ENCODE measurements at regions not wholly inside any gene's neighbourhood (a gene's known extent, or its start where the extent isn't known, plus 50 kb on each side); places are given as distances from the start of the nearest gene placed in this dataset.
"Not testable (repeated sequence)": the region's sequence is repeated elsewhere in the genome, so short reads cannot be mapped to it uniquely, and the experiment has no call there.

DNA sequence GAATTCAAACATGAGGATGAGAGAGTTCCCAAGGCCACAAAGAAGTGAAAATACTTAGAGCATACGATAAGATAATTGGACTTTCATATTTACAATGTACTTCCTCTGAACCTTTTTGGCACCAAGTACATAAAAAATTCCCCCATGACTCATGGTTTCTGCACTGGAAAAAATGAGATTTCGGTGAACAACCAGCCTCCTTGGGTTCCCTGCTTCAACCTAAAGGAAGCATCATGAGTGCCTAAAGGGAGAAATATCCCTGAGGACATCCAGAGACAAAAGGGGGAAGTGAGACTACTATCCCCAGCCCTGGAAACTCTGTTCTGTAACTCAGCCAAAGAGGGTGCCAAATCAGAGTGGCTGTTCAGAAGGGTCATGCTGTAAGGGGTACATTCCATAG, 562.7 kb upstream of the SLC39A10 start:
- H3K4me2 ChIP-seq (ENCODE audit: low read depth, low read length, poor library complexity, severe bottlenecking): no peak overlapping the region
- H4K20me1 ChIP-seq (ENCODE audit: insufficient read depth, low read depth, low read length): no peaks in the 10 kb centered on the region
- H3K9ac ChIP-seq (ENCODE audit: low read length): no peak overlapping the region
- H3K4me3 ChIP-seq (ENCODE audit: low read length): no peak overlapping the region
- H3K9me3 ChIP-seq (ENCODE audit: low read length): no peaks in the 10 kb centered on the region
- H3K36me3 ChIP-seq (ENCODE audit: insufficient read depth, low read length): no peaks in the 10 kb centered on the region
- H3K79me2 ChIP-seq (ENCODE audit: low read length): no peaks in the 10 kb centered on the region
- no peak overlapping the region for H2AFZ ChIP-seq (ENCODE audit: low read length)
- no peaks in the 10 kb centered on the region for H3K27me3 ChIP-seq (ENCODE audit: low read length)
- H3K9me2 ChIP-seq (replicated peaks; ENCODE audit: insufficient read depth, low read length): no peaks in the 10 kb centered on the region
- H3K4me1 ChIP-seq (ENCODE audit: low read length): peaks cover 7% of the 10 kb centered on the region
- no peak for DNase-seq
- no peak overlapping the region for H3K27ac ChIP-seq (ENCODE audit: low read length)

DNA sequence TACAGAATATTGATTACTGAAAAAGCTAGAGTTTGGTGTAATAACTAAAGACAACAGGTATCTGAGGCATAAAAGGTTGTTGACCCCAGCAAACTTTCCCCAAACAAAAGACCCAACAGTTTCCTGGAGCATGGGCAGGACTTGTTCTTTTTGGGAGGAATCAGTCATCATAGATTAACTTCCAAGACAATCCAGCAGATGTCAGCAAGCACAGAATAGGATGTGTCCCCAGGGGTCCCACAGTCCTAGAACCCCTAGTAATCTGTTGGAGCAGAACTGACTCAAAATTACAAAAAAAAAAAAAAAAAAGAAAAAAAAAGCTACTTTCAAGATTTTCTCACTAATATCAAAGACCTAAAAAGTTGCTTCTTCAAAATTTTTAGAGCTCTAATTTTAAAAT, 564.7 kb upstream of the SLC39A10 start:
- no peak overlapping the region for H3K4me3 ChIP-seq (ENCODE audit: low read length)
- H3K9ac ChIP-seq (ENCODE audit: low read length): no peak overlapping the region
- H3K9me3 ChIP-seq (ENCODE audit: low read length): no peaks in the 10 kb centered on the region
- no peak overlapping the region for H3K4me2 ChIP-seq (ENCODE audit: low read depth, low read length, poor library complexity, severe bottlenecking)
- no peaks in the 10 kb centered on the region for H3K36me3 ChIP-seq (ENCODE audit: insufficient read depth, low read length)
- no peaks in the 10 kb centered on the region for H3K79me2 ChIP-seq (ENCODE audit: low read length)
- H3K27ac ChIP-seq (ENCODE audit: low read length): no peak overlapping the region
- no peaks in the 10 kb centered on the region for H4K20me1 ChIP-seq (ENCODE audit: insufficient read depth, low read depth, low read length)
- H2AFZ ChIP-seq (ENCODE audit: low read length): no peak overlapping the region
- peaks cover 7% of the 10 kb centered on the region for H3K4me1 ChIP-seq (ENCODE audit: low read length)
- no peak for DNase-seq
- no peaks in the 10 kb centered on the region for H3K9me2 ChIP-seq (replicated peaks; ENCODE audit: insufficient read depth, low read length)
- no peaks in the 10 kb centered on the region for H3K27me3 ChIP-seq (ENCODE audit: low read length)

DNA sequence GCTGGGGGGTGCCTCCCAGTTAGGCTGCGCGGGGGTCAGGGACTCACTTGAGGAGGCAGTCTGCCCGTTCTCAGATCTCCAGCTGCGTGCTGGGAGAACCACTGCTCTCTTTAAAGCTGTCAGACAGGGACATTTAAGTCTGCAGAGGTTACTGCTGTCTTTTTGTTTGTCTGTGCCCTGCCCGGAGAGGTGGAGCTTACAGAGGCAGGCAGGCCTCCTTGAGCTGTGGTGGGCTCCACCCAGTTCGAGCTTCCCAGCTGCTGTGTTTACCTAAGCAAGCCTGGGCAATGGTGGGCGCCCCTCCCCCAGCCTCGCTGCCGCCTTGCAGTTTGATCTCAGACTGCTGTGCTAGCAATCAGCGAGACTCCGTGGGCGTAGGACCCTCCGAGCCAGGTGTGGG, 584.2 kb upstream of the SLC39A10 start:
- not testable (repeated sequence) for H2AFZ ChIP-seq (ENCODE audit: low read length); H3K36me3 ChIP-seq (ENCODE audit: insufficient read depth, low read length); H3K4me3 ChIP-seq (ENCODE audit: low read length); H3K9me3 ChIP-seq (ENCODE audit: low read length); H3K4me1 ChIP-seq (ENCODE audit: low read length); H3K27ac ChIP-seq (ENCODE audit: low read length); H3K9ac ChIP-seq (ENCODE audit: low read length); H4K20me1 ChIP-seq (ENCODE audit: insufficient read depth, low read depth, low read length); DNase-seq; H3K4me2 ChIP-seq (ENCODE audit: low read depth, low read length, poor library complexity, severe bottlenecking); H3K27me3 ChIP-seq (ENCODE audit: low read length); H3K79me2 ChIP-seq (ENCODE audit: low read length); H3K9me2 ChIP-seq (replicated peaks; ENCODE audit: insufficient read depth, low read length)

DNA sequence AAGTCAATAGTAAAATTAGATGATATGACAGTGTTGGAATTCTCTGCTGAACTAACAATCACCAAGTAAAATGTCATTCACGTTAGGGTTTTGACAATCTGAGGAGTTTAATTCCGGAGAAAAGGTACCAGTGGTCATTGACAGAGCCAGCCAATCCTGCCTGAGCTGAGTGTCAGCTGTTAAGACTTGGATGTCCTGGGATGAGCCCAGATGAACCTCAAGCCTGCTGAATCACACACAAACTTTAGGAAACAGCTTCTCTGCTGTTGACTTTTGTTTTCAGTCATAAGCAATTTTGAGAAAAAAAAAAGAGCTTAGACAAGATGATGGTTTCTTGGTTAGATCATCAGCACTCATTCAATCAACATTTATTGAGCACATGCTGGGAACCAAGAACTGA, 600.0 kb upstream of the SLC39A10 start:
- Histone ChIP-seq H3K4me1 (ENCODE audit: low read length) (no peaks in the 10 kb centered on the region), H3K4me3 (ENCODE audit: low read length) (no peak overlapping the region), H4K20me1 (ENCODE audit: insufficient read depth, low read depth, low read length) (no peaks in the 10 kb centered on the region), H3K27ac (ENCODE audit: low read length) (no peak overlapping the region), H3K4me2 (ENCODE audit: low read depth, low read length, poor library complexity, severe bottlenecking) (no peak overlapping the region), H3K9ac (ENCODE audit: low read length) (no peak overlapping the region), H3K9me2 (replicated peaks; ENCODE audit: insufficient read depth, low read length) (no peaks in the 10 kb centered on the region), H2AFZ (ENCODE audit: low read length) (no peak overlapping the region), H3K27me3 (ENCODE audit: low read length) (no peaks in the 10 kb centered on the region), H3K9me3 (ENCODE audit: low read length) (no peaks in the 10 kb centered on the region), H3K36me3 (ENCODE audit: insufficient read depth, low read length) (no peaks in the 10 kb centered on the region), H3K79me2 (ENCODE audit: low read length) (no peaks in the 10 kb centered on the region)
- no peak for DNase-seq

DNA sequence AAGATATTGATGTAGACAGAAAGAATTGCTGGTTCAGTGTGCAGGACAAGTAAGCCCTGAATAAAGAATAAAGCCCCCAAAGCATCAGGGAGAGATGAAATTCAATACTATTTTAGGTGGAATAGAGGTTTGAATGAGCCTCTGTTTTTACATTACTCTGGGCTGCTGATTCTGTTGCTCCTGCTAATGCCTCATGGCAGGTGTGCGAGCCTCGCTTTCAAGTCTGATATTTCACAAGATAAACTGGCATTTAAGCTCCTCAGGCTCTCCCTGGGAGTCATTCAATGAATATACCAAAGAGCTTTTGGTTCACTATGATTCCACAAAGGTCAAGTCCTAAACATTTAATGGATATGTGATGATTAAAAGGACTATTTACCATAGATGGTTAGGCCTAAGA, 601.0 kb upstream of the SLC39A10 start:
- Histone ChIP-seq H2AFZ (ENCODE audit: low read length) (no peak overlapping the region), H3K9me2 (replicated peaks; ENCODE audit: insufficient read depth, low read length) (no peaks in the 10 kb centered on the region), H3K9me3 (ENCODE audit: low read length) (no peaks in the 10 kb centered on the region), H3K79me2 (ENCODE audit: low read length) (no peaks in the 10 kb centered on the region), H3K4me2 (ENCODE audit: low read depth, low read length, poor library complexity, severe bottlenecking) (no peak overlapping the region), H3K4me1 (ENCODE audit: low read length) (no peaks in the 10 kb centered on the region), H3K9ac (ENCODE audit: low read length) (no peak overlapping the region), H4K20me1 (ENCODE audit: insufficient read depth, low read depth, low read length) (no peaks in the 10 kb centered on the region), H3K27ac (ENCODE audit: low read length) (no peak overlapping the region), H3K4me3 (ENCODE audit: low read length) (no peak overlapping the region), H3K27me3 (ENCODE audit: low read length) (no peaks in the 10 kb centered on the region), H3K36me3 (ENCODE audit: insufficient read depth, low read length) (no peaks in the 10 kb centered on the region)
- DNase-seq: no peak

DNA sequence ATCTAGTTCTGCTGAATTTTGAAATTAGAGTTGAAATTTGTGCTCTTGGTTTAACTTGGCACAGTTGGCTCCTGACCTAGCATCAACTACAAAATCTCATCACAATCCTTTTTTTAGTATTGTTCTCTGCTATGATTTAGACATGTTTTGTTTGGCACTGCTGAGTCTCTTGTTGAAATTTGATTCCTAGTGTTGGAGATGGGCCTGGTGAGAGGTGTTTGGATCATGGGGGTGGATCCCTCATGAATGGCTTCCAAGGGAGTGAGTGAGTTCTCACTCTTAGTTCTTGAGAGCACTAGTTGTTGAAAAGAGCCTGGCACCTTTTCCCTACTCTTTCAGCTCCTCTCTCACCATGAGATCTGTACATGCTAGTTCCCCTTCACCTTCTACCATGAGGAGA, 605.6 kb upstream of the SLC39A10 start:
- Histone ChIP-seq H3K79me2 (ENCODE audit: low read length) (no peaks in the 10 kb centered on the region), H3K27ac (ENCODE audit: low read length) (no peak overlapping the region), H3K9ac (ENCODE audit: low read length) (no peak overlapping the region), H3K27me3 (ENCODE audit: low read length) (no peaks in the 10 kb centered on the region), H3K9me2 (replicated peaks; ENCODE audit: insufficient read depth, low read length) (no peaks in the 10 kb centered on the region), H4K20me1 (ENCODE audit: insufficient read depth, low read depth, low read length) (no peaks in the 10 kb centered on the region), H3K36me3 (ENCODE audit: insufficient read depth, low read length) (no peaks in the 10 kb centered on the region), H2AFZ (ENCODE audit: low read length) (no peak overlapping the region), H3K4me3 (ENCODE audit: low read length) (no peak overlapping the region), H3K9me3 (ENCODE audit: low read length) (no peaks in the 10 kb centered on the region), H3K4me1 (ENCODE audit: low read length) (no peaks in the 10 kb centered on the region), H3K4me2 (ENCODE audit: low read depth, low read length, poor library complexity, severe bottlenecking) (no peak overlapping the region)
- DNase-seq: no peak

DNA sequence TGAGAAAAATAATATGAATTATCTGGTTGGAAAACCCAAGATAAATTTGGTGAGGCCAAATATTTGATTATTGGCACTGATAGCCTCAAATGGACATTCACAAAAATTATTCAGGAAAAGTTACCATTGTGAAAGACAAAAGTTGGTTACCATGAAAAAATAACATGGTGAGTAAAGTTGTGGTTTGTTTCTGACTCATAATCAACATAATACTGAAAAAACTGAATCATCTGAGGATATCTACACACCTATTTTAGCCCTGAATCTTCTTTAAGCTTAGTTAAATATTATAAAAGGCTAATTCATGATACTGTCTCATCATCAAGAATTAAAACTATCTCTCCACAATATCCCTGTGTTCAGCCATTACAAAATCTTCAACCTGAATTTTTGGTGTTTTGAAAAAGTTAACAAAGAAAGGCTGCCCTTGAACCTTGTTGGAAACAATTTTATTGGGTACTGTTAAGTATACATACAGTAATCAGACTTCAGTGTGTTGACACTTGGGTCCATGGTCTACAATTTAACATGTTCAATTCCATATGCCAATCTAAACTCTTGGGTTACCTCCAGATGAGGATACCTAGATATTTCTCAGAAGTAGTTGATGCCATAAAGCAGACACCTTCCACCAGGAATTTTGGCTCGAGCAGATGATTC, 607.5 kb upstream of the SLC39A10 start:
- Histone ChIP-seq H3K9me2 (replicated peaks; ENCODE audit: insufficient read depth, low read length) (no peaks in the 10 kb centered on the region), H3K4me3 (ENCODE audit: low read length) (no peak overlapping the region)

DNA sequence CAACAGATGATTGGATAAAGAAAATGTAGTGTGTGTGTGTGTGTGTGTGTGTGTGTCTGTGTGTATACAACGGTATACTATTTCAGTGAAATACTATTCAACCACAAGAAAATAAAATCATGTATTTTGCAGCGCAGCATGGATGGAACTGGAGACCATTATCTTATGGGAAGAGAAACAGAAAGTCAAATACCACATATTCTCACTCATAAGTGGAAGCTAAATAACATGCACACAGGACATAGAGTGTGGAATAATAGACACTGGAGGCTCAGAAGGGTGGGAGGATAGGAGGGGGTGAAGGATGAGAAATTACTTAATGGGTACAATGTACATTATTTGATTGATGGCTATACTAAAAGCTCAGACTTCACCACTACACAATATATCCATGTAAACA, 609.1 kb upstream of the SLC39A10 start:
- H3K4me3 ChIP-seq (ENCODE audit: low read length): no peak overlapping the region
- DNase-seq: no peak

More for the DNA sequence above, 607.5 kb upstream of the SLC39A10 start:
- H4K20me1 ChIP-seq (ENCODE audit: insufficient read depth, low read depth, low read length): no peaks in the 10 kb centered on the region
- no peak overlapping the region for H3K9ac ChIP-seq (ENCODE audit: low read length)
- H3K27me3 ChIP-seq (ENCODE audit: low read length): no peaks in the 10 kb centered on the region
- no peaks in the 10 kb centered on the region for H3K36me3 ChIP-seq (ENCODE audit: insufficient read depth, low read length)
- no peaks in the 10 kb centered on the region for H3K9me3 ChIP-seq (ENCODE audit: low read length)
- H3K27ac ChIP-seq (ENCODE audit: low read length): no peak overlapping the region
- H3K4me1 ChIP-seq (ENCODE audit: low read length): no peaks in the 10 kb centered on the region
- H3K4me2 ChIP-seq (ENCODE audit: low read depth, low read length, poor library complexity, severe bottlenecking): no peak overlapping the region
- DNase-seq: no peak
- H2AFZ ChIP-seq (ENCODE audit: low read length): no peak overlapping the region
- H3K79me2 ChIP-seq (ENCODE audit: low read length): no peaks in the 10 kb centered on the region

DNA sequence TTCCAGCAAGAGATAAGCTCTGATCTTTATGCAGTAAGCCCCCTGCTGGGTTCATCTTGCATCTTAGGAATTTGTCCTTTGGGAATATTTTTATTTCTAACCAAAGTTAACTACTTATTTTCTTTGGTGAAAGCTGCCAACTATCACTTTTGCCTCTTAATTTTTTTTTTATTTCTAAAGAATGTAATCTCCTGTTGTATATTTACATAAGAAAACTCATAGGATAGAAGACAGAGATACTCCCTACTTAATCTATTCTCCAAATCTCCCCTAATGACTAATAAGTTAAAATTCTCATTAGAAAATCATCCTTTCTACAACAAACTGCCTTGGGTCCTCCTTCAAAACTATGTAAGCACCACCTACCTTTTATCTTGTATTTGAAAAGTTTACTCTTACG, 612.2 kb upstream of the SLC39A10 start:
- Histone ChIP-seq H3K4me2 (ENCODE audit: low read depth, low read length, poor library complexity, severe bottlenecking) (no peak overlapping the region), H3K27ac (ENCODE audit: low read length) (no peak overlapping the region), H3K4me1 (ENCODE audit: low read length) (no peaks in the 10 kb centered on the region), H2AFZ (ENCODE audit: low read length) (no peak overlapping the region), H3K79me2 (ENCODE audit: low read length) (no peaks in the 10 kb centered on the region), H3K27me3 (ENCODE audit: low read length) (no peaks in the 10 kb centered on the region), H4K20me1 (ENCODE audit: insufficient read depth, low read depth, low read length) (no peaks in the 10 kb centered on the region), H3K4me3 (ENCODE audit: low read length) (no peak overlapping the region), H3K9me2 (replicated peaks; ENCODE audit: insufficient read depth, low read length) (no peaks in the 10 kb centered on the region), H3K9me3 (ENCODE audit: low read length) (no peaks in the 10 kb centered on the region), H3K36me3 (ENCODE audit: insufficient read depth, low read length) (no peaks in the 10 kb centered on the region), H3K9ac (ENCODE audit: low read length) (no peak overlapping the region)
- DNase-seq: no peak

More for the DNA sequence above, 609.1 kb upstream of the SLC39A10 start:
- Histone ChIP-seq H3K9ac (ENCODE audit: low read length) (no peak overlapping the region), H3K9me3 (ENCODE audit: low read length) (no peaks in the 10 kb centered on the region), H2AFZ (ENCODE audit: low read length) (no peak overlapping the region), H3K27me3 (ENCODE audit: low read length) (no peaks in the 10 kb centered on the region), H3K9me2 (replicated peaks; ENCODE audit: insufficient read depth, low read length) (no peaks in the 10 kb centered on the region), H3K27ac (ENCODE audit: low read length) (no peak overlapping the region), H3K4me1 (ENCODE audit: low read length) (no peaks in the 10 kb centered on the region), H3K4me2 (ENCODE audit: low read depth, low read length, poor library complexity, severe bottlenecking) (no peak overlapping the region), H3K79me2 (ENCODE audit: low read length) (no peaks in the 10 kb centered on the region), H4K20me1 (ENCODE audit: insufficient read depth, low read depth, low read length) (no peaks in the 10 kb centered on the region), H3K36me3 (ENCODE audit: insufficient read depth, low read length) (no peaks in the 10 kb centered on the region)

All from Karpas-422 (cell line).